ENCODE measurements at regions not wholly inside any gene's neighbourhood (a gene's known extent, or its start where the extent isn't known, plus 50 kb on each side); places are given as distances from the start of the nearest gene placed in this dataset.

GRCh38 chr3:72317491-72317890, 530.8 kb downstream of the SHQ1 start:
- DNase-seq = no peak

- DNase-seq = no peak
Measured at GRCh38 chr3:72316501-72317279, 531.6 kb downstream of the SHQ1 start.

DNA sequence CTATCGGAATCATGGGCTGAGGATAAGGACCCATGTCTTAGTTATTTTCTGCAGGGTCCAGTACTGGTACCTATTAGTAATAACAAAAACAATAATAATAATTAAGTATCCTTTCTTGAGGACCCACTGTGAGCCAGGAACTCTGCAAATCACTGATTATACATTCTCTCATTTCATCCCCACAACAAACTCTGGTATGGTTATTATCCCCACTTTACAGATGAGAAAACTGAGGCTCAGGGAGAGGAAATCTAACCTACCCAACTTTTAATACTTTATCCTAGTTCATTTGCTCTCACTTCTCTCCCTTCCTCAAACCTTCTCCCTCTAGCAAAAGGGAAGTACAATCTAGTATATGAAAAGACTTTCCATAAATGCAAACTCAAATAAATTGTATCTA, 528.4 kb upstream of the PROK2 start:
- no peak for DNase-seq

DNA sequence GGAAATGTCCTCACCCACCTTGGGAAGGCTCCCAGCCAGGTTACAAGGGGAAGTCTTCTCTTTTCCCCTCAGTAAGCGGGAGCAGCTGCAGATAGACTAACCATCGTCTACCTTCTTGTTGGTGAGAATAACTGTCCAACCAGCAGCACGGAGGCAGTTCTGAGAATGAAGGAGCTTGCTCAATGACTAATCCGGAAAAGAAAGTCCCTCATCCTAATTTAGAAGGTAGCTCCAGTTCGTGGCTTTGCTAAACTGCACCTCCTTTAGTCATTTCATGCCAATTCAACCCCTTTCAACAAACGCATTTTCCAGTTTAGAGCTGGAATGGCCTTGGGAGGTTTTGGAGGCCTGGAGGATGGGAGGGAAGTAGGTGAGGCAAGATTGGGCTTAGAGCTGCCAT, 527.4 kb upstream of the PROK2 start:
- DNase-seq = no peak

GRCh38 chr3:72311425-72311824, 526.5 kb upstream of the PROK2 start:
- no peak for DNase-seq

- DNase-seq = peak; percentile 78
Measured at GRCh38 chr3:72310419-72311380, 525.8 kb upstream of the PROK2 start.

GRCh38 chr3:72309661-72310418, 524.9 kb upstream of the PROK2 start:
- DNase-seq = no peak

GRCh38 chr3:72308641-72309040, 523.7 kb upstream of the PROK2 start:
- DNase-seq = no peak

DNA sequence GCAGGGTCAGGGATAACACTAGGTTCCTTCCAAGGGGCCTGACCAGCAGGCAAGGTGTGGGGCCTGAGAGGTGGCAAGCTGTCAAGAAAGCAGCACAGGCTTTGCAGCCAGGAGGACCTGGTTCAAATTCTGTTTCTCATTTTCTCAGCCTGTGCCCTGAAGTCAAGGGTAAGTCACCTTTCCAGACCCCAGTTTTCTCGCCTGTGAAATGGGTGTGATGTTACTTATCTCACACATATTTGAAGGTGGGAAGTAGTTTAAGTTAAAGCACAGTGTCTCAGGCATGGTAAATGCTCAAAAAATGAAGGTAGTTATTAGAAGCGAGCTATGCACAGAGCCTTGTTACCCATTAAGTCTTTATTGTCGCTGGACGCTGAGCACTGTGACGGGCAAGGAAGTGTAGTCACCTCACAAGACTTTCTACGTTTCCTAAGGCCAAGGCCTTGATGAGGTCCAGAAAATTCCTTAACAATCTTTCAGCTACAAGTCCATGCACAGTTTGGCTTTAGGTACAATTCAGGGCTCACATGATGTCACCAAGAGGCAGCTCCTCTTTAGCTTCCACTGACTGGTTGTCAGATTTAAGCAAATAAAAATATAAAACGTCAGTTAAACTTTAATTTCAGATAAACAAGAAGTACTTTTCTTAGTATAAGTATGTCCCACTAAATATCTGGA, 522.6 kb upstream of the PROK2 start:
- DNase-seq = no peak

DNA sequence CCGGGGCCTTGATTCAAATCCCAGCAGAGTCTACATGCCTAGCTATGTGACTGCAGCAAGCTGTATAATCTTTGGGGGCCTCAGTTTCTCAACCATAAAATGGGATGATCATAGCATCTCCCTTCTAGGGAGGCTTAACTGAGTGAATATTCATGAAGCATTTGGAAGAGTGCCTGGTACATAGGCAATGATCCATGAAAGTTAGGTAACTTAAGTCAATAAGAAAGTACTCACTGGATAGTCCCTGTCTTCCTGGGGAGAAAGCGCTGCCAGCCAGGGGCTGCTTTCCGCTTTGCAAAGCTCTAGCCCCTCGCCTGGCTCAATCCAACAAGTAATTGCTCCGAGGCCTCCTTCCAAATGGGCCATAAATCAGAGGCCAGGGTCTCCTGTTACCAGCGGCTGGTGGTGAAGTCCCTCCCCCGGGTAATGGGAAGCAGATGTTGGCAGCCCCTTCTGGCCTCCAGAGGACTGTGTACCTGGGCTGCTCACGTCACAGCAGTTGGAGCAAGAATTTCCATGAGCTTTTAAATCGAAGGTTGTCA, 521.9 kb upstream of the PROK2 start:
- no peak for DNase-seq

- DNase-seq = no peak
Measured at GRCh38 chr3:72303926-72304325, 519.0 kb upstream of the PROK2 start.

DNA sequence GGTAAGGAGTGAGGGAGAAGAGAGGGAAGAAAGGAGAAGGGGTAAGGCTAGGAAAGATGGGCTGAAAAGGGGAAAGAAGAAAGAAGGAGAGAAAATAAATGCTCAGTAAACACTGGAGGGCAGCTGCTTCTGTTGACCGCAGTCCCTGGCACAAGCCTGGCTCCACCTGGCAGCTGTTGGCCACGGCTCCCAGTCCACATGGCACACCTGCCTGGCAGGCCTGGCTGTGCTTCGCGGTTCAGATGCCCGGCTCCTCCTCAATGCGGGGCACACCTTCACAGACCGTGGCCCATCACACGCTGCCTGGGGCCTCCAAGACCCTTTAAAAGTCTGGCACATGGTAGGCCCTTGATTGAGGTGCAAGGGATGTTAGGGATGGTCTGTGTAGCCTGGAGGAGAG, 516.8 kb upstream of the PROK2 start:
- DNase-seq = no peak

GRCh38 chr3:72300621-72301020, 515.7 kb upstream of the PROK2 start:
- DNase-seq = no peak

DNA sequence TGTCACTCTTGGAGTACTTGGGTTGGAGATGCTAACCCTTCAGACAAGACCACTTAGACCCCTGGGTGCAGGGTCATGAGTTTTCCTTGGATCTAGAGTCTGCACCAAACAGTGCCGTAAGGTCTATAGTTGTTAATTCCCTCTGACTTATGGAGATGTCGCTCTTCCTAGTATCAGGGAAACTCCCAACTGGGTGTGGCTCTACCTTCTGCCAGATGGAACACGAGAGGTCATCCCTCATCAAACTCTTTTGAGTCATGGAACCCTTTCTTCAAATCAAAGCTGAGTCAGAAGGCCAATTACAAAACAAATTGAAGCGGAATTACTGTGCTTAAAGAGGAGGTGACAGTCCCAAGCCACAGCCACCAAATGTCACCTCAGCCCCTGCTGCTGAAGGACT, 514.9 kb upstream of the PROK2 start:
- no peak for DNase-seq

GRCh38 chr3:72299321-72299802, 514.4 kb upstream of the PROK2 start:
- no peak for DNase-seq

- no peak for DNase-seq
Measured at GRCh38 chr3:72298201-72299152, 513.5 kb upstream of the PROK2 start.

- no peak for DNase-seq
Measured at GRCh38 chr3:72297481-72297880, 512.5 kb upstream of the PROK2 start.

GRCh38 chr3:72296477-72297111, 511.6 kb upstream of the PROK2 start:
- no peak for DNase-seq

DNA sequence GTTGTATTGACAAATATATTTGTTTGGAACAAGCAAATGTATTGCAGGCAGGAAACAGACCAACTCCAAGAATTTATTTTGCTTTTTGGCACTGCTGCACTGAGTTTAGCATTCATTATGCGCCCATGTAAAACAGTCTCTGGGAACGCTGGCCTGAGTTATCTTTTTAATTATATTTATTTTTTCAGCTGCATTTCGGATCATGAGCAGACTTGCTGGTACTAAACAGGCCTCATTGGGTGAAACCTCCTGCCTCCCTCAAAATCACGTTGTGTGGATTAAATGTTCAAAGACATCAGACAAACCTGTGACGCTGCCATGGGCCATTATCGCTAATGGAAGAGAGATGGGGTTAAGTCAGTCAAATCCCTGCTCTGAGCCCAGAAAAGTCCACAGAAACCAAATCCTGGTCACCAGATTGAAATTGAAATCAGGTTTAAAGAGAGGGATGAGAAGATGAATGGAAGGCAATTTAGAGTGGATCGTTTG, 511.1 kb upstream of the PROK2 start:
- no peak for DNase-seq

DNA sequence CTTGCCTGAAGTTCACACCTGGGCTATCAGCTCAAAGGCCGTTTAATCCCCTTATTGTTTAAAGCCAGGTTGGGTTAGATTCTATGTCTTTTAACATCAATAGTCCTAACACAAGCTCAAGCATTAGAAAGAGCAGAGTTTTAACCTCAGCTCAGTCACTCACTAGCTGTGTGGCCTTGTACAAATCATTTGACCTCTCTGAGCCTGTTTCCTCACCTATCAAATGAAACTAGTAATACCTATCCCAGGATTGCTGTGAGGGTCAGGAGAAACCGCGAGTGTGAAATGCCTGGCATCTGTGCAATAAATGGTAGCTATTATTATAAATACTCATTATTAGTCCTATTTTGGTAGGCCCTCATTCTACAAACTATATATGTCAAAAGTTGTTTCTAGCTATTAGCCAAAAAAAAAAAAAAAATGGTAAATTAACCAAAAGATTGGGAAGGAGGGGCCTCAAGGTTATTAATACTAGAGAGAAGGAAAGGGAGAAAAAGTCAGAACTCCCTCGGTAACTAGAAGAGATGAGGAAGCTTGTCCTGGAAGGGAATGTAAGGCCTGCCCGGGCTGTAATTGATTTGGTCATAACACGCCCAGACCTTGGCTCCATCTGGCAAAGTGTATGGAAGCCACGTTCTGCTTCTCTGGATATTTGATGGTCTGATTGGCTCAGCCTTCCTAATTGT, 510.5 kb upstream of the PROK2 start:
- DNase-seq = no peak
